GM19395 (cell line): ENCODE measurements at regions not wholly inside any gene's neighbourhood (a gene's known extent, or its start where the extent isn't known, plus 50 kb on each side); places are given as distances from the start of the nearest gene placed in this dataset.

Experiments
- ATAC-seq: cut with Tn5 transposase; IDR thresholded peaks from one replicate; pipeline ENCODE4 v1.9.1; 2021; ENCODE audit warnings: mild to moderate bottlenecking, moderate library complexity; ENCODE audit not compliant: unreplicated experiment

DNA sequence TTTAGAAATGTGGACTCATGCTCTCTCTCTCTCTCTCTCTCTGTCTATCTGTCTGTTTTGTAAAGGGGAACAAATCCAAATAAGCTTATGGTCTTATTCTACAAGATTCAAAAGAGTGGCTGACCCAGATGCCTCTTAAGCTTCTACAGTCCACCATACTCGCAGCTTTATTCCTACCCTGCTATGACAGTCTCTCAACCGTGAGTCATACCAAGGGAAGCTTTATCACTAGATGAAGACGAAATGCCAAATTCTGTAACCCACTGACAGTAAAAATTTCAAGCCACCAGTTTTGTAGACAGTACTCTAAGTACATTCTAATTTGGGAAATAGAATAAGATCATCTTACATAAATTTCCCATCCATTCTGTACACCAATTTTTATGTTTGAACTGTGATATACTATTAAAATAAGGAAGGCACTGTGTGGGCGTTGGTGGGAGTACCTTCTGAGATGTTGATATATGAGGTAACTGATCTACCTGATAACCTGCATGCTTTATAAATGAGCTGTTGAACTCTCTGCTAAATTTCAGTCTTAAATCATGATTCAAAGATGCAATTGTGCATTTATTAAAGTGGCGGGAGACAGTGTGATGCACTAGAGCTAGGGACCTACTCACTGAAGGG, 153.2 kb downstream of the KLF6 start:
- no peak for ATAC-seq

DNA sequence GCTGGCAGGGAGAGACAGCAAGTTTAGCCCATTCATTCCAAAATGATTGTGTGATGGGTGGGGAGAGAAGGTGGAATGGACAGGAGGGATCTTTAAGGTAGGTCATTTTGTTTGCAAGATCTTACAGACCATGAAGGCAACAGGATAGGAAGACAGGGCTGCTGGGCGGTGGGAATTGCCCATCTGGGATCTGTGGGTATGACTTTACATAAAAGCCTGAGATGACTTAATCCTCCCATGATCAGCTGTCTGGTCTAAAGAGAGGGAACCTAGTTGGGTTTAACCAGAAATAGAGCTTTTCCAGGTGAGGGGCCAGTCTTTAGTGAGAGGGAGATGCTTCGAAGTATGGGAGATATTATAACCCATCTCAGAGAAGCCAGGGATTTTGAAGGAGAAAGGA, 153.7 kb downstream of the KLF6 start:
- ATAC-seq = no peak

DNA sequence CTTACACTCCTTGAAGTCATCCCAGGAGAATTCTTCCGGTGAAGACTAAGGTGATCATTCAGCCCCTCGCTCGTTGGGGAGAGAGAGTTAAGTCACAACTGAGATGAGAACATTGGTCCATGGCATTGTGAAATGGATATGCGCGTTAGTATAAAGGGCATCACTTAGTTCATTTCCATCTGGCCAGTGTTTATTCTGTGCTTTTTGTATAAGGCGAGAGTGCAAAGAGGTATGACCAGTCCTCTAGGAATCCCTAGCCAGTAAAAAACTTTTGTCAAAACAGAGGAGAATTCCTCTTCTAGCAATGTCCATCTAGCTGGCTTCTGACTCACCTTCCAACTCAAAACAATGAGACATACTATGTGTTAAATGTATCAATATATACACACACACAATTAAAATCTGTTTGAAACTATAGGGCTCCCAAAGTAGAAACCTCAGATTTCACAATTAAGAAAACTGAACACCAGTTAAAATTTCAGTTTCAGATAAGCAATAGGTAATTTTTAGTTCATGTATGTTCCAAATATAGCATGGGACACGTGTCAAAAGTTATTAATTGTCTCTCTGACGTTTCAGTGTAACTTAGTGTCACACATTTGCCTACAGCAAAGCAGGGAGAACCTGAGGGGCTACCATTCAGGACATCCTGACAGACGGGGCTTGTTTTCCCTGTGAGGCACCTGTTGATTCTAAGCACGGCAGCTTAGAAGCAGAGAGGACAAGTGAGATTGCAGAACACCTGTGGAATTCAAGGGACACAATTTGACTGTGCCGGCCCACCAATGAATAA, 158.9 kb downstream of the KLF6 start:
- ATAC-seq = peak; percentile 75

DNA sequence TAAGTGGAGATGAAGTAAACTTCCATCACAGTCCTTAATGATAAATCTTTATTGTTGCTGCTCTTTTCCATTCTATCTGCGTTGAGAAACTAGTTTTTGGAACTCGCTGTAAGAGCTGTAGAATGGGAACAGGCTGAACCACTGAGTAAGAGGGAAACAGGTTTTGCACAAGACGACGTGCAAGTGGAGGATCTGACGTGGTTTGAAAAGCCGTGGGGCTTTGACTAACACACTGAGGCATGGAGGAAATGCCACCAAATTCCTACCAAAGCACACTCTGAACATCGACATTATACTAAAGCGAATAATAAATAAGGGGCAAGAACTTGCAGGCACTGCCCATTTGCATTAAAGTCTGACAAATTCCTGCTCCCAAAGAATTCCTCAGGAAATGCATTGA, 160.6 kb downstream of the KLF6 start:
- ATAC-seq = no peak

DNA sequence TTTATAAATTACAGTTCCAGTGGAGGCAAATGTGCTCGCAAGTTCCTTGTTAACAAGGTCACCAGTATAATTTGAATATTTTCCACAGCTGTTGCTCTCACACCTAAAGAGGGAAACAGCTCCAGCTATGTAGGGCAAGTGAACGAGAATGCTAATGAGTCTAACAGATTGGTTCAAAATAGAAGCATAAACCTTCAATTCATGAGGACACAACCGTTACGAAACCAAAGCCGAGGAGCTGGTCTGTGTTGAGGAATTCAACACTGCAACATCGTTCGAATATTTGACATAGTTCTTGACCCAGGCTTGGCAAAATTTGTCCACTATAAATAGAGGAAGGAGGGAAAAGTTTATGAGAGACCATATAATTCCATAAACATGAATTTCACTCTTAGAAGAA, 161.3 kb downstream of the KLF6 start:
- peak; percentile 53 for ATAC-seq

DNA sequence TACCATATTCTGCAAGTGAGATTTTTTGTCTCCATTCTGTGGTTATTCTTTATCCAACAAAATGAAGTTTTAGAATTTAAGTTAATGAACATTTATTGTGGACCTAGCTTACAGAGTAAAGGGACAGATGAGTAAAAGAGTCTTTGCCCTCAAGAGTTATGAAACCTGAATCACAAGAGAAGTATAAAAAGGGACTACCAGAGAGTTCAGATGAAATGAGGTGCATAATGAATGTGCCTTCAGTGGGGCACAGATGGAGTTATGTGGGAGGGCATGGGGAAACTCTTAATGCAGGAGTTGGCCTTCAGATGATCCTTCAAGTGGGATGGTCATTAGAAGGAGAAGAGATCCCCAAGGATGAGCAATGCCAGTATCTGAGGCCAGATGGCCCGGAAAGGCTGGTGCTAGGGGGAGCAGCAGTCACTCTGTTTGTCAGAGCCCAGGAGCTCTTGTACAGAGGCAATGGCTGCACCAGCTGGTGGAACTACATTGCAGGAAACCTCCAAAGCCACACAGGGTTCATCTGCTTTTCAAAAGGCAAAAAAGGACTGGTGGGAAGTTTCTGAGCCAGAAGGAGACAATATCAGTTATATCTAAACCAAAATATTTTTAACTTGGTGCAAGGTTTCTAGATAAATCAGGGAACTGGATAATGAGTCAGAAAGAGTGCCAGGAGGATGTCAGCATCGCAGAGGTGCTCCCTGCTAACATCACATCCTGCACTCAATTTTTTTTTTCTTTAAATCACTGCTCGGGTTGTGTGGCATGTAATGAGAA, 162.0 kb downstream of the KLF6 start:
- ATAC-seq = peak; percentile 51

DNA sequence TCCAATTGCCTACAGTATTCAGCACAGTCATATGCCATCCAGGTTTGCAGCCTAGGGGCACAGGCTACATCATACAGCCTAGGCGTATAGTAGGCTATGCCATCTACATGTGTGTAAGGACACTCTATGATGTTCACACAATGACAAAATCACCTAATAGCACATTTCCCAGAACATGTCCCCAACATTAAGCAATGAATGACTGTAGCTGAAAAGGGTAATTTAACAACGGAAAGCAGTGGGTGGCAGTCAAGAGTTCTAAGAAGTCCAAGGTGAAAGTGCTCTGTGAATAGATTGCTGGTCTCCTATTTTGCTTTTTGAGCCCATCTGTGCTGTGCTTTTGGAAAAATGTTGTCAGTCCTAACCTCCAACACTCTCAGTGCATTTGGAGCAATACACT, 162.6 kb downstream of the KLF6 start:
- no peak for ATAC-seq

DNA sequence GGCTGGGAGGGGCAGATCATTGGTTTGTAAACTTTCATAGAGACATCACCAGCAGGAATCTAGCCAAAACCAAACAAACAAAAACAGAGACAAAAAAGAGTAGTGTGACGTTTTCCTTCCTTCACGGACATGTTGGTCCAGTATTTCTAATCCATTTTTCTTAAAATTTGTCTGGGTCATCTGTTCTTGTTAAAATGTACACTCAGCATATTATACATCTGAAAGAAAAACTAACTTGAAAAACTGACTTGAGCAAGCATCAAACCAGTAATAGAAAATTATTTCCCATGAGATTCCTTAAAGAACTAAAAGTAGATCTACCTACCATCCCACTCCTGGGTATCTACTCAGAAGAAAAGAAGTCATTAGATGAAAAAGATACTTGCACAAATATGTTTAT, 164.2 kb downstream of the KLF6 start:
- no peak for ATAC-seq

DNA sequence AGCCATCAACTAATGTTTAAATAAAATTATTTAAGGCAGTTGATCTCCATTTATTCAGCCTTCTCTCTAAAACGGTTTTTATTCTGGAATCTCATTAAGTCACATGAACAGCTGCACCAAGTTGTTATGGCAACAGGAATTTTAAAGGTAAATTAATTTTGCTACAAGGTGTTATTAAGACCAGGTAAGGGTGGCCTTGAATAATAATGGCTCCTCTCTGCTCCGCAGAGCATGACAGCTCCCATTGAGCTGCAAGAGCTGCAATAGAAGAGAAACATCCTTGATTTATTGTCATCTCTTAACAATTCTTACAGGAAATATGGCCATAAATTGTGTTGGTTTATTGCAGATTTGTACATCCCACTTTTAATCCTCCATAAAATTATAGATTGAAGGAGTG, 165.8 kb downstream of the KLF6 start:
- no peak for ATAC-seq

DNA sequence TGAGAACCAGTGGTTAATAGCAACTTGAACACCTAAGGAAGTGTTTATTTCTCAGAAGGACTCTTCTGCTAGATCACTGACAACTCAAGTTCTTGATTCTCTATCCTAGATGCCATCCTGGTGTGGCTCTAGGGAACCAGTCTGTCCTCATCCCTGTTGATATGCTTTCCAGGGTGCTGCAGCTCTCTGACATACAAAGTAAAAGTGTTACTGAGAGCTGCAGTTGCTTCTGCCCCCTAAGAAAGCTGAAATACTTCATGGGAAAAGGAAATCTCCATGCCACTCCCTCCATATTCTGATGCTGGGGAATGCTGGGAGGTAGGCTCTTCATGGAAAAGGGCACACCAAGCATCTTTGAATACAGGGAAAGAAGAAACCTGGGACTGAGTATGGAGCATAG, 168.1 kb downstream of the KLF6 start:
- ATAC-seq = no peak

DNA sequence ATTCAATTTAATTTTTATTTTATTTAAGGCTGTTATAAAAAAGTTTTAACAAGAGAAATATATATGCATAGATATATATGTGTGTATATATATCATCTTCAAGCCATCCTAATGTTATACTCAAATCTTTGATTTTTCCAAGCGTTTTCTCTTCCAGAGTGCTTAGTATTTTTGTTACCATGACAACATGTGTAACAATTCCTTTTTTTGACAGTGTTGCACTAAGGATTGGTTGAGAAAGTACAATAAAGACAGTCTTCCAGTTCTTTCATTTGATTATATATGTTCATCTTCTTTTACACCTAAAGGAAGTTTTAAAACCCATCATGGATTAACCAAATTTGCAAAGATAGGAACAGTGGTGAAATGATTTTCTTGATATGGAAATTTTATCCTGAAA, 171.7 kb downstream of the KLF6 start:
- no peak for ATAC-seq

DNA sequence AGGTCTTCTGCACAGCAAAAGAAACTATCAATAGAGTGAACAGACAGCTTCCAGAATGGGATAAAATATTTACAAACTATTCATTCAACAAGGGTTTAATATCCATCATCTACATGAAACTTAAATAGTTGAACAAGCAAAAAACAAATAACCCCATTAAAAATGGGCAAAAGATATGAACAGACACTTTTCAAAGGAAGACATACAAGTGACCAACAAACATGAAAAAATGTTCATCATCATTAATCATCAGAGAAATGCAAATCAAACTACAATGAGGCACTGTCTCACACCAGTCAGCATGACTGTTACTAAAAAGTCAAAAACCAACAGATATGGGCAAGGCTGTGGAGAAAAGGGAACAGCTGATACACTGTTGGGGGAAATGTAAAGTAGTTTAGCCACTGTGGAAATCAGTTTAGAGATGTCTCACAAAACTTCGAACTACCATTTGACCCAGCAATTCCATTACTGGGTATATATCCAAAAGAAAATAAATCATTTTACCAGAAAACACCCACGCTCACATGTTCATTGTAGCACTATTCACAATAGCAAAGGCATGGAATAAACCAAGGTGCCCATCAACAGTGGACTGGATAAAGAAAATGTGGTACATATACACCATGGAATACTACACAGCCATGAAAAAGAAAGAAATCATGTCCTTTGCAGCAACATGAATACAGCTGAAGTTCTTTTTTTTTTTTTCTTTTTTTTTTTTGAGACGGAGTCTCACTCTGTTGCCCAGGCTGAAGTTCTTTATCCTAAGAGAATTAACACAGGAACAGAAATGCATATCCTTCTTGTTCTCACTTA, 172.6 kb downstream of the KLF6 start:
- no peak for ATAC-seq

DNA sequence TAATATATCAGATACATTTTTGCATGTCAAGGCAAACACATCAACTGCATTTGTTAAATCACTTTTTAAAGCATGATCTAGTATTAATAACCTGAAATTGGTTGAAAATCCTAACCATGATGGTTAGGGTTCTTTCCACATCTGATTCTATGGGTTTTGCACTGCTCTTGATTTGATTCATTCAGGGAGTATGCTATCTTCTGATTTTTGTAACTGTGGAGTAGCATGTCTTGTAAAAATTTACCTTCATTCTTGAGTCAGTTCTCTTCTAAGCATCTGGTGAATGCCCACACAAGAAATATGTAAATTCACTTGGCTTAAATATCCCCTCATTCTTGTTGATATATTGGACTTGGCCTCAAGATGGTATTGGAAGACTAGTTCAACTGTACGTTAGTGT, 178.7 kb downstream of the KLF6 start:
- no peak for ATAC-seq

DNA sequence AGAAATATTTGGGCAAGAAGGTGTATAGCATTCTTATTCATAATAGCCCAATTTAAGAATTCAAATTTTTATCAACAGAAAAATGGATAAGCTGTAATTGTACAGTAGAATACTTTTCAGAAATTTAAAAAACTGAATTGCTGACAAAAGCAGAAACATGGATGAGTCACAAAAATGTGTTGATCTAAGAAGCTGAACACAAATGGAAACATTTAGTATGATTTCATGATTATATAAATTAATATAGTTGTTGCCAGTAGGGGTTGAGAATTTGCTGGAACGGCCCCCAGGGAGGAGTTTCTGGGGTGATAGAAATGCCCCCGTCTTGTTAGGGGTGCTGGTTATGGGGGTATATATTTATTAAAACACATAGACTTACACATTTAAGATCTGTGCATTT, 179.1 kb downstream of the KLF6 start:
- no peak for ATAC-seq

DNA sequence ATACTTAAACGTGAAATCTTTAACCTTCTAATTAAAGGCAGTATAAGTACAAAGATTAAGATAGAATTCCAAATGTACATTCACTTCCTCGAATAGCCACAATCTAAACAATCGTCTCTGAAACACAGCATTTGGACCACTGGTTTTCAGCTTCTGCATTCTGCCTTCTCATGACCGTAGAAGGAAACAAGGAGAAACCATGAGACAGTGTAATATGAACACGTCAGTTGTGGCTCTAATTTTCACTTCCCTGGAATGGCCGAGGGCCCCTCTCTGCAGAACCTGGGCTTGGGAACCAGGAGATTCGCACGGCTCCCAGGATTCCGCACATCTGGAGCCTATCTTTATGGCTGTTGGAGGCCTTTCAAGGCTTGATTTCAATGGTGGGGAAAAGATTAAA, 189.3 kb downstream of the KLF6 start:
- ATAC-seq = no peak

DNA sequence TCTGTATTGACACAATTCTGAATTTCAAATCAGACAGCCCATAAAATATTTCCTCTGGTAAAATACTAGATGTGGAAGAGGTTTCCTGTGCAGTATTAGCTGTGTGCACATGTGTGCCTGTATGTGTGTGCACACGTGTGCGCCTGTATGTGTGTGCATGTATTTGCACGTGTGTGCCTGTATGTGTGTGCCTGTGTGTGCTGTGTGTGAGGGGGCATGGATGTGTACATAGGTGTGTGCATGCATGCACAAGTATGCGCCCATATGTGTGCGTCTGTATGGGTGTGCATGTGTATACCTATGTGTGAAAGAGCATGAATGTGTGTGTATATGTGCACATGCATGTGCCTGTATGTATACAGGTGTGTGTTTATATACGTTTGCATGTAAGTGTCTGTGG, 191.4 kb downstream of the KLF6 start:
- ATAC-seq = no peak

DNA sequence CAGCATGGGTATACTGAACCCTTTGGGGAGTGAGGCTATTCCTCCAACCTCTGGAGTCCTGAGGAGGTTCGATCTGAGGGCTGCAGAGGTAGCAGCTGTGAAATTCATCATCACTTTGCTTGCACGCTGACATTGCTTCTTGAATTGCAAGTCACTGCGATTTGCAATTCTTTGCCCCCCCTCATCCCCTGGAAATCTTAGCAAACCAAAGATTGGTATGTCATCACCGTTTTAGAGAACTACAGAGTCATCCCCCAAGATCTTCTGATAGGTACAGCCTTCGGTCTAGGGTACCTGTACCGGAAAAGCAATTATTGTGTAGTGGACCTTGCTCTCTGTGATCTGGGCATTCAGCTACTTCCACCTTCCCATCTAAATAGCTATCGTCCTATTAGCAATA, 192.6 kb downstream of the KLF6 start:
- no peak for ATAC-seq

DNA sequence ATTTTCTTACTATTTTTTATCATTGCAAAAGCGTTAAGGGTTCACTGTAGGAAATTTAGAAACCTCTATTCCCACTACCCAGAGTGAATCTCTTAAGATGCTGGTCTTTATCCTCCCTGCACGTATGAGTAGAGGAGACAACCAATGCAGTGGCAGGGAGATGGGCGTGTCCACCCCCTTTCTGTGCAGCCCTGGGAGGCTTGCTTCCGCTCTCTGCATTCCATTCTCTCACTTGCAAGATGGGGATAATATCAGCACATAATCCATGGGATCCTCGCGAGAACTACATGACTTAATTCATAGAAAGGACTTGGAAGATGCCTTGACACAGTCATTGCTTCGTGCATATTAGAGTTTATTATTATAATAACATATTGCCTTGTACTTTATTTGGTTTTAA, 196.2 kb downstream of the KLF6 start:
- ATAC-seq = no peak

DNA sequence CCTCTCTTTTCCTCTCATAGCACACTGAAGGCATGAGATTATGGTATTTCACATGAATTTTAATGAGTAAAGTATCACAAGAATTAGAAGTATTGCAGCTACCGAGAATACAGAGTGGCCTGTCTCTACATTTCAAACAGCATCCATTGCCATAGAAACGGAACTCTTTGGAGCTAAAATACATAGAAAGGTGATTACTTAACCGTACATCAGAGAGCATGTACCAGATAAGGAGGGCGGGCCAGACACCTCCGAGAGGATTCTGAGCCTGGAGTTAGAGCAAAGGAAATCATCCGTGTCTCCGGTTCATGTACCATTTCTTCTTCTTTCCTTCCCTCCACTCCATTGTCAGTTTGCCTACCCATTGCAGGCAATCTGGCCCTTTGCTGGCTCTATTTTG, 196.7 kb downstream of the KLF6 start:
- no peak for ATAC-seq

DNA sequence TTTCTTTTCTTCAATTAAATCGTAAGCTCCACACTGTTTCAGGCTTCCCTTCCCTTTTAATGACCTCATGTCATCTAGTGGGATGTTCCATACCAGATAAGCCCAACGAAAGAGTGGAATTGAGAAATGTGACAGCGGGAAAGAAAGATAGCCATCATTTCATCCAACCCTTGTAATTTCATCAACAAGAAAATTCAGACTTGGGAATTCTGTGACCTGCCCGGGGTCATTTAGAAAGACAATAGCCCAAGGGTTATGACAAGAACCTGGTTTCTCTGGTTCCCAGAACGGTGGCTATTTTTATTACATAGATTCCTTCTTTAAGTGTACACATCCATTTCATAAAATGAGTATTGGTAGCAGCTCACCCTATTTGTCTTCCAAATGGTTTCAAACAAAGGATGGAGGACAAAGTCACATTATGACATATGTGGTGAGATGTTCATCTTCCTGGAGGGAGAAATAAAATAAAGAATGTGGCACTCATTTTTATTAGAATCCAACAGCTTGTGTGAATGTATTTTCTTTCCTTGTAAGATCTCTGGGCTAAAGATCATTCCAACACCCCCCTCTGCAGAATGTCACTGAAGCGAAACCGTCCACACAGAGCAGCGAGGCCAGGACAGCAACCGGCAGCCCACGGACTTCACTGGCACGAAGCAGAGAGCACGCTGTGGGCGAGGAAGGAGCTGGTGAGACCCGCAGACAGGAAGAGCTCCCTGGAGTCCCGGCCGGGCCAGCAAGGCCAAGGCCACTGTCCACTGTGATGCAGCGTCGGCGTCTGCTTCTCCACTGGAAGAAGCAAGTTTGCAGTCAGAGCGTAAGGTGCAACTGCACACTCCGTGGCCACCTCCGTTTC, 199.9 kb downstream of the KLF6 start:
- ATAC-seq = no peak
